ENCODE measurements at regions not wholly inside any gene's neighbourhood (a gene's known extent, or its start where the extent isn't known, plus 50 kb on each side); places are given as distances from the start of the nearest gene placed in this dataset.

DNA sequence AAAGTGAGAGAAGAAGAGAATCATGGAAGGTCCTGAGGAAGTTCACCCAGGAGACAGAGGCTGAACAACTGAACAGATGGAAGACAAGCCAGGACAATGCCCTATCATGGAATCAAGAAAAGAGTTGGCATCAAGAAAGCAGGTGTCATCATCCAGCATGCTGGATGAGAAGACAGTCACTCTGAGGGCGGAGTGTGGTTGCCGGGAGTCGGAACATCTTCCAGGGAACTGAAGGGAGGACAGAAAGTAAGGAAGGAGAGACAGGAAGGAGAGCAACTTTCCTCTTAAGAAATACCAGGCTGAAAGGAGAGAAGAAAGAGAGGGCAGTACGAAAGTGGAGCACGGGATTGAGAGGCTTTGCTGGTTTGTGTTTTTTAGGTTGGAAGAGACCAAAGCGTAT, 654.5 kb upstream of the CELF2 start:
- Mint-ChIP-seq H3K4me3 (no peak overlapping the region), H3K36me3 (ENCODE audit: insufficient read depth) (no peaks in the 10 kb centered on the region), H3K27me3 (peaks cover 9% of the 10 kb centered on the region), H3K9me3 (peaks cover 13% of the 10 kb centered on the region), H3K27ac (ENCODE audit: low read depth) (no peak overlapping the region), H3K4me1 (no peaks in the 10 kb centered on the region)
- no peak for ATAC-seq (replicated peaks; ENCODE audit: extremely low read depth, poor library complexity, severe bottlenecking)
- DNase-seq (ENCODE audit: low spot score in 2 of 2), result no peak

DNA sequence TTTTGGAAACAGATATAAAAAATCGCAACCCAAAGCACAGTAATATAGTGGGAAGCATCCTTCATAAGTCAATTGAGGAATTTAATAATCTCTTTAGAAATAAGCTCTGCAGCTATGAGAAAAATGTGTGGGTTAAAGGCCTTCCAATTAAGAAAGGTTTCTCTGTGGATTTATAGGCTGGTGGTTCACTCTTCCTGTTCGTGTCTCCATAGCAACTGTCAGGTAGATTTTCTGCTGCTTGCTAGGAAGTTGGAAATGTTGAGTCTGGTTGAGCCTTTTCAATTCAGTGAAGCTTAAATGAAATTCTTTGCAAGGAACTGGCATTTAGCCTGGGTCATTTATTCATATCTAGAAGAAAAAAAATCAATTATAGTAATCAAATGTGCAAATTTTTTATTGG, 652.8 kb upstream of the CELF2 start:
- DNase-seq (ENCODE audit: low spot score in 2 of 2) (no peak), ATAC-seq (replicated peaks; ENCODE audit: extremely low read depth, poor library complexity, severe bottlenecking) (no peak)
- peaks cover 19% of the 10 kb centered on the region for H3K9me3 Mint-ChIP-seq
- H3K27ac Mint-ChIP-seq (ENCODE audit: low read depth), result no peak overlapping the region
- no peaks in the 10 kb centered on the region for H3K36me3 Mint-ChIP-seq (ENCODE audit: insufficient read depth)
- no peaks in the 10 kb centered on the region for H3K4me1 Mint-ChIP-seq
- H3K4me3 Mint-ChIP-seq, result no peak overlapping the region
- peaks cover 9% of the 10 kb centered on the region for H3K27me3 Mint-ChIP-seq

DNA sequence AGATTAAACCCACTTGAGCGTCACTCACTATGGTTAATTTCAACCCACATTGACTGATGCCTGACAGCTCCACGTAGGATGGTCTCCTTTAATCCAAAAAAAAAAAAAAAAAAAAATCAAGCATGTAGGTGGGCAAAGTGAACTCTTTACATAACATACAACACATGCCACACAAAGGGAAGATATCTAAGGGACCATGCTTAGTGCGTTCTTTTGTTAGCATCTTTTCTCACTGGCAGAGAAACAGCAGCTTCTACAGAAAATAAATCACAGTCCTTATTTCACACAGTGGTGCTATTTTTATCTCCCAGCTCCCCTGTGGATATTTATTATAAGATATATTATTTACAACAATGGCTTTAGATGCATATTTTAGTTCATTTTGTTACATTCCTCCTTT, 652.0 kb upstream of the CELF2 start:
- Mint-ChIP-seq H3K27me3 (peaks cover 9% of the 10 kb centered on the region), H3K9me3 (peaks cover 24% of the 10 kb centered on the region), H3K36me3 (ENCODE audit: insufficient read depth) (no peaks in the 10 kb centered on the region), H3K4me3 (no peak overlapping the region), H3K4me1 (no peaks in the 10 kb centered on the region), H3K27ac (ENCODE audit: low read depth) (no peak overlapping the region)
- DNase-seq (ENCODE audit: low spot score in 2 of 2) (no peak), ATAC-seq (replicated peaks; ENCODE audit: extremely low read depth, poor library complexity, severe bottlenecking) (no peak)

DNA sequence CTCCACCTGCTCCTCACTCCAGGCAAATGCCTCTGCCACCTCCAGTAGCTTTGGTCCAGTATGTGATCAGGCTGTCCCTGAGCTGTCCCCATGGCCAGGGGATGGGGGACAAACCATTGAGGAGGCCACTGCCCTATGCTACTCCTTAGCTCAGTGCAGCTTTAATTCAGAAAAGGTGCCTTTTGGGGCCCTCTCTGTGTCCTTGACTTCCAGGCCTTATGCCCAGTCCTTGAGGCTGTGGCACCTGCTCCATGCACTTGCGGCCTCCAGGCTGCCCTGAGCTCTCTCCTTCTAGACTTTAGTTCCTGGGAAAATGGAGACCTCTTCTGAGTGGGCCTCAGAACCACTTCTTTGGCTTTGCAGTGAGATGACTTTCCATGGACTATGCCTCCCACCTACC, 650.8 kb upstream of the CELF2 start:
- Mint-ChIP-seq H3K9me3 (peaks cover 24% of the 10 kb centered on the region), H3K27me3 (peaks cover 9% of the 10 kb centered on the region)

DNA sequence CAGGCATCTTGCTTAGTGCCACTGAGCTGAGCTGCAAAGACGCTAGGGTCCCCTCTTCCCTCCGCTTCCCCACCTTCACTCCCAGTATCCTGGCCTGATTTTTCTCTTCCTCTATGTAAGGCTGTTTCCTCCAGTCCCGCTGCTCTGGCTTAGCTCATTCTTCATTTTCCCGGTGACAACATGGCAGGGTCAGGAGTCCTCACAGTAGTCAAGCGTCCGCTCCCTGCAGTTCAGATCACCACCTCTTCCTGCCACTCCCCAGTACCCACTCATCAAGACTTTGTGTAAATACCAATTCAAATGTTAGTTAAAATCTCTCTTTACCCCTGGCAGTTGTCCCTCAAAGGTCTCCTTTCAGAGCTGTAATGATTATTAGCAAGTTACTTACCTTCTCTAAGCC, 650.4 kb upstream of the CELF2 start:
- H3K9me3 Mint-ChIP-seq, result peaks cover 24% of the 10 kb centered on the region
- ATAC-seq (replicated peaks; ENCODE audit: extremely low read depth, poor library complexity, severe bottlenecking), result no peak
- no peak overlapping the region for H3K27ac Mint-ChIP-seq (ENCODE audit: low read depth)
- H3K4me1 Mint-ChIP-seq, result no peaks in the 10 kb centered on the region
- peaks cover 9% of the 10 kb centered on the region for H3K27me3 Mint-ChIP-seq
- H3K36me3 Mint-ChIP-seq (ENCODE audit: insufficient read depth), result no peaks in the 10 kb centered on the region
- DNase-seq (ENCODE audit: low spot score in 2 of 2), result no peak
- H3K4me3 Mint-ChIP-seq, result no peak overlapping the region

More for the DNA sequence above, 650.8 kb upstream of the CELF2 start:
- no peaks in the 10 kb centered on the region for H3K4me1 Mint-ChIP-seq
- DNase-seq (ENCODE audit: low spot score in 2 of 2), result no peak
- no peaks in the 10 kb centered on the region for H3K36me3 Mint-ChIP-seq (ENCODE audit: insufficient read depth)
- ATAC-seq (replicated peaks; ENCODE audit: extremely low read depth, poor library complexity, severe bottlenecking), result no peak
- no peak overlapping the region for H3K4me3 Mint-ChIP-seq
- no peak overlapping the region for H3K27ac Mint-ChIP-seq (ENCODE audit: low read depth)

DNA sequence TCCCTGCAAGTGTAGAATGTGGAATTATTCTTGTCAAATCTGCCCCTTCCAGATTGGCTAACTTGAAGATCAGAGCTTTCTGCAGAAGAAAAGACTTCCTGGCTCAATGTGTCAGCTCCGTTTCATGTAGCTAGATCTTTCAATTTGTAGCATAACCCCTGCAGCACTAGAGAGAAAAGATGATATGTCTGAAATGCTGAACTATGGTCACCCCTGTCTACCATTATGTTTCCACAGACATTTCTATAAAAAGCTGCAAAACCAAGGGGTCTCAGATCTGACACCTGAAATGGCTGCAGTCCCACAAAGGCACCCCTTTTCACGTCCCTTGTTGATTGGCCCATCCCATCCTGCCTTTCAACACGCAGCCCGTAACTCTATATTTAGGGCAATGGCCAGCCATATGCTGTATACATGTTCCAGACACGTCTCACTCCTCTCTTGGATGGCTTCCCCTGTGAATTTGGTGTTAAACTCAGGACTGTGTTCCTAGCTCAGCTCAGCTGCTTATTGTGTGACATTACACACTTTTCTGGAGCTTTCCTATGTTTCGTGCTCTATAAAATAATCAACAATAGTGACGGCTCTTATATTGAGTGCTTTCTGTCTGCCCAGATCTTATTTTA, 648.6 kb upstream of the CELF2 start:
- ATAC-seq (replicated peaks; ENCODE audit: extremely low read depth, poor library complexity, severe bottlenecking), result no peak
- Mint-ChIP-seq H3K27ac (ENCODE audit: low read depth) (no peak overlapping the region), H3K27me3 (peaks cover 9% of the 10 kb centered on the region), H3K36me3 (ENCODE audit: insufficient read depth) (no peaks in the 10 kb centered on the region), H3K9me3 (peaks cover 23% of the 10 kb centered on the region), H3K4me3 (no peak overlapping the region), H3K4me1 (no peaks in the 10 kb centered on the region)
- DNase-seq (ENCODE audit: low spot score in 2 of 2), result no peak

DNA sequence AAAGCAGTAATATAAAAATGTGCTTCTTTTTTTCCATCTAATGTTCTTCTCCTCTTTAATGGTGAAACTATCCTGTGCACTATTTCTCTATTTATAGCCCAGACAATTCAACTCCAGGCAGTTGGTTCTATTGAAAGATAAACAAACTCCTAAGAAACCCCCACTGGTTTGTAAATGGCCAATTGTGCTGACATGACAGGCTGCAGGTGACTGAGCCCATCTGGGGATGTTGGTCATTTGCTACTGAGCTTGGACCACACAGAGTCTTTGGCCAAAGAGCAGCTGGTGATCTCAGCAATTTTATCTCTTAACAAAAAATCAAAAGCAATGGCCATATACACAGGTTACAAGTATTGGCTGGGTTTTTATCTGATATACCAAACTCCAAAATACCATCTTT, 631.8 kb upstream of the CELF2 start:
- H3K4me3 Mint-ChIP-seq, result no peak overlapping the region
- H3K27me3 Mint-ChIP-seq, result no peaks in the 10 kb centered on the region
- H3K36me3 Mint-ChIP-seq (ENCODE audit: insufficient read depth), result peaks cover 2% of the 10 kb centered on the region
- ATAC-seq (replicated peaks; ENCODE audit: extremely low read depth, poor library complexity, severe bottlenecking) (no peak), DNase-seq (ENCODE audit: low spot score in 2 of 2) (no peak)
- no peak overlapping the region for H3K27ac Mint-ChIP-seq (ENCODE audit: low read depth)
- H3K9me3 Mint-ChIP-seq, result peaks cover 9% of the 10 kb centered on the region
- H3K4me1 Mint-ChIP-seq, result no peaks in the 10 kb centered on the region

DNA sequence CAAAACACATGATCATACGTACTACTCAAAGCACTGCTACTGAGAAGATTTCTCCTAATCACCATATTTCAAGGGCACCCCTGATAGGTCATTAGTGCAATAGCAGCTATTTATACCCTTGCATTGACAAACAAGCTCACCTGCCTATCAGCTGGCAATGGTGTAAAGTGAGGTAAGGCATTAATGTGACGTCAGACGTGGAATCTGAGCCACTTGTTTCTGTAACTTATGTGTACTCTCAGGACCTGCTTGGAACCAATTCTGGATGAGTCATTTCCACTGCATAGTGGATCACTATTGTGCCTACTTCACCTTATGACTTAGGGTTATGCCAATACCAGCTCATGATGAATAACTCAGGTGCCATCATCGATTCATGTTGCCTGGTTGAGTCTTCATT, 628.5 kb upstream of the CELF2 start:
- Mint-ChIP-seq H3K4me3 (no peak overlapping the region), H3K9me3 (peaks cover 6% of the 10 kb centered on the region), H3K36me3 (ENCODE audit: insufficient read depth) (peaks cover 2% of the 10 kb centered on the region), H3K27ac (ENCODE audit: low read depth) (no peak overlapping the region), H3K4me1 (no peaks in the 10 kb centered on the region), H3K27me3 (no peaks in the 10 kb centered on the region)
- ATAC-seq (replicated peaks; ENCODE audit: extremely low read depth, poor library complexity, severe bottlenecking) (no peak), DNase-seq (ENCODE audit: low spot score in 2 of 2) (no peak)

DNA sequence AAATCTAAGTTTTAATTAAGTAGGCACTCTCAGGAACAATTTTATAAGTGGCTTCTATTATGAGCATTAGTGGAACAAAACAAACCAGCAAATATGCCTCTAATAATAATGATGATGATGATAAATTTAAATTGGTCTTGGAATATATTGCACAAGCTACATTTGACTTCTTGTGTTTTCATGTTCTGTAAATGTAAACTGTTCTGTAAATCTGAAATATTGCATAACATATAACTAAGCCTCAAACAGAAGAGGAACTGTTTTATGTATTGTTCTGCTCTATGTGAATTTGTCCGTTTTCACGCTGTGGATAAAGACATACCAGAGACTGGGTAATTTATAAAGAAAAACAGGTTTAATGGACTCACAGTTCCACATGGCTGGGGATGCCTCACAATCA, 625.2 kb upstream of the CELF2 start:
- Mint-ChIP-seq H3K4me3 (no peak overlapping the region), H3K4me1 (no peaks in the 10 kb centered on the region), H3K36me3 (ENCODE audit: insufficient read depth) (no peaks in the 10 kb centered on the region)

DNA sequence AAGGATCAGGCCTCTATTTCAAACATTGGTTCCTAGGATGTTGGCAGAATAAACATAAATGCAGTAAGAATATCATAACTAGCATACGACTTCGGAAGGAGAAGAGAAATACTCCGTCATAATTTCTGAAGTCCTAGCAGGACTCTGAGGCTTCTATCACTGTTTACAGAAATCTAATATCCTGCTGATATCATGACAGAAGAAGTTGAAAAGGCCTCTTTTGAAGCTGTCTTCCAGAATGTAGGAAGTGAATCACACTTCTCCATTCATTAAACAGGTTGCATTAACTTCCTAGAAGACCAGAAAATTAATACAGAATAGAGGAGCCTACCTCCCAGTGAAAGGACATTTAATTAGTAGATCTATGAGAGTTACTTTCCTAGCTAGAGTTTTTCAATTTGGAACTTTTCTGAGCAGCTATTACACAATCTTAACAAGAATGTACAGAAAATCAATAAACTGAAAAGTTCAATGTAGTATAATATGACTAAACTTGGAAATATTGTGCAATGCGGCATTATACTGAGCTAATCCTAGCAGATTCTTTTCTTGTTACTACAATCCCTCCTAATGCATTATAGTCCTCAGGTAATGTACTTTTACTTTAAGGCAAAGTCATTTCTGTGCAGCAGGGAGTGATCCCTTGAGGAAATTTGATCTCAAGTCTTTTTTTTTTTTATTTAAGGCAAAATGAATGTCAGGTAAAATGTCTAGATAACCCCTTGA, 622.6 kb upstream of the CELF2 start:
- H3K36me3 Mint-ChIP-seq (ENCODE audit: insufficient read depth), result no peaks in the 10 kb centered on the region
- H3K27ac Mint-ChIP-seq (ENCODE audit: low read depth), result no peak overlapping the region
- no peaks in the 10 kb centered on the region for H3K27me3 Mint-ChIP-seq
- peaks cover 5% of the 10 kb centered on the region for H3K9me3 Mint-ChIP-seq
- no peak for ATAC-seq (replicated peaks; ENCODE audit: extremely low read depth, poor library complexity, severe bottlenecking)
- DNase-seq (ENCODE audit: low spot score in 2 of 2), result no peak
- no peak overlapping the region for H3K4me3 Mint-ChIP-seq
- no peaks in the 10 kb centered on the region for H3K4me1 Mint-ChIP-seq

More for the DNA sequence above, 625.2 kb upstream of the CELF2 start:
- Mint-ChIP-seq H3K27ac (ENCODE audit: low read depth) (no peak overlapping the region), H3K9me3 (peaks cover 5% of the 10 kb centered on the region), H3K27me3 (no peaks in the 10 kb centered on the region)
- ATAC-seq (replicated peaks; ENCODE audit: extremely low read depth, poor library complexity, severe bottlenecking) (no peak), DNase-seq (ENCODE audit: low spot score in 2 of 2) (no peak)

DNA sequence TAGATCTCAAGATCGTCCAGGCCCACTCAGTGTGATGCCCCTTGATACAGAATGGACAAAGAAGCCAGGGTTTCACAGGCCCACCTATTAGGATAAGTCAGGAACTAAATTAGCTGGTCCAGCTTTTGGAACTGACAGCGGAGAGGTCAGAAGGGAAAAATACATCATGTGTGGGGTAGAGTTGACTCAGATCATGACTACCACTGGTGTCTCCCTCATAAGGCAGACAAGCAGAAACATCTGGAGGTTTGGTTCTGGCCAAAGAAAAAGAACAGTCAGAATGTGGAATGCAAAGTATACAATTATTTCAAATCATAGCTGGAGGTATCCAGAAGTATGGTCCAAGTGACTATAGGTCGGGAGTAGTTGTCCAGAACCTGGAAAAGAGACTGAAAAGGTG, 621.1 kb upstream of the CELF2 start:
- ATAC-seq (replicated peaks; ENCODE audit: extremely low read depth, poor library complexity, severe bottlenecking), result no peak
- no peaks in the 10 kb centered on the region for H3K4me1 Mint-ChIP-seq
- H3K27me3 Mint-ChIP-seq, result no peaks in the 10 kb centered on the region
- no peak overlapping the region for H3K4me3 Mint-ChIP-seq
- H3K27ac Mint-ChIP-seq (ENCODE audit: low read depth), result no peak overlapping the region
- DNase-seq (ENCODE audit: low spot score in 2 of 2), result no peak
- H3K36me3 Mint-ChIP-seq (ENCODE audit: insufficient read depth), result no peaks in the 10 kb centered on the region
- peaks cover 5% of the 10 kb centered on the region for H3K9me3 Mint-ChIP-seq

DNA sequence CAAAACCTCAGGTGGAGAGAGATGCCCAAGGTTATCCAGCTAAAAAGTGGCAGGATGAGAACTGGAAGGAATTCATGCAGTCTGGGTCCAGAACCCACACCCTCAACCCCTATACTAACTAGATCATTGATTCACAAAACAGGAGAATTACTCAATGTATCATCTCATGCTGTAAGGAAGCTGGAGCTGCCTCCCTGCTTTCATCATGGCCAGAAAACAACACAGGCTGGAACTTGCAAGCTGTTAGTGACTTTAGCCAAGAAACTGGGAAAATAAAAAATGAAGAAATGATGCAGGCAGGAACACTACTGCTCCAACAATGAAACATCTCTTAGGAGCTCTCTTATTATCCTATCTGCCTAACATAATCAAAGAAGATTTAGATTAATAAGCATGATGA, 619.8 kb upstream of the CELF2 start:
- DNase-seq (ENCODE audit: low spot score in 2 of 2), result no peak
- peaks cover 5% of the 10 kb centered on the region for H3K9me3 Mint-ChIP-seq
- H3K36me3 Mint-ChIP-seq (ENCODE audit: insufficient read depth), result no peaks in the 10 kb centered on the region

DNA sequence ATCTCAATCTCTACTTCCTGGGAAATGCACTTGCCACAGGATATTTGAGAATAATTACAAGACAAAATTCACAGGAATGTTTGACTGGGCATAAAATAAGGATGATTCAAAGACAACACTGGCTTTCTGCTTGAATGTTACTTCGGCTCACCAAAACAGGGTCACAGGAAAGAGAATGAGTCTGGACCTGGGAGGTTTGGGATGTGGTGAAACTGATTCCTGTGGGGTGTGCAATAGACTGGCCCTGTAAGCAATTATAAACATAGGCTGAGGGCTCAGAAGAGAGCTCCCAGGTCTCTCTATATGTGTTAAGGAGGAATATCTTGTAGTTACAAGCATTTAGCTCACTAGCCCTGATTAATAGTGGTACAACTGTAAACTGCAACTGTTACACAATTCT, 613.9 kb upstream of the CELF2 start:
- Mint-ChIP-seq H3K4me3 (no peak overlapping the region), H3K9me3 (no peaks in the 10 kb centered on the region), H3K4me1 (no peaks in the 10 kb centered on the region), H3K27ac (ENCODE audit: low read depth) (no peak overlapping the region), H3K27me3 (no peaks in the 10 kb centered on the region), H3K36me3 (ENCODE audit: insufficient read depth) (no peaks in the 10 kb centered on the region)
- DNase-seq (ENCODE audit: low spot score in 2 of 2), result no peak
- no peak for ATAC-seq (replicated peaks; ENCODE audit: extremely low read depth, poor library complexity, severe bottlenecking)

More for the DNA sequence above, 619.8 kb upstream of the CELF2 start:
- H3K27me3 Mint-ChIP-seq, result no peaks in the 10 kb centered on the region
- ATAC-seq (replicated peaks; ENCODE audit: extremely low read depth, poor library complexity, severe bottlenecking), result no peak
- no peaks in the 10 kb centered on the region for H3K4me1 Mint-ChIP-seq
- no peak overlapping the region for H3K27ac Mint-ChIP-seq (ENCODE audit: low read depth)
- no peak overlapping the region for H3K4me3 Mint-ChIP-seq
